ENCODE measurements at regions not wholly inside any gene's neighbourhood (a gene's known extent, or its start where the extent isn't known, plus 50 kb on each side); places are given as distances from the start of the nearest gene placed in this dataset.

- Histone ChIP-seq H3K4me1 (ENCODE audit: control insufficient read depth, insufficient read depth, low read length) (no peaks in the 10 kb centered on the region), H3K4me3 (no peak overlapping the region), H2AFZ (ENCODE audit: control insufficient read depth, low read depth, low read length) (no peak overlapping the region), H3K27me3 (replicated peaks in 1 of 2; ENCODE audit: control insufficient read depth in 2 of 2, insufficient read depth in 2 of 2, low read length in 1 of 2) (no peaks in the 10 kb centered on the region), H3K9ac (ENCODE audit: control insufficient read depth, insufficient read depth, low read length) (no peak overlapping the region), H3K36me3 (ENCODE audit: control insufficient read depth in 2 of 2, insufficient read depth in 2 of 2, low read length in 1 of 2) (no peaks in the 10 kb centered on the region), H4K20me1 (ENCODE audit: control insufficient read depth, insufficient read depth) (no peaks in the 10 kb centered on the region), H3K27ac (ENCODE audit: control insufficient read depth, insufficient read depth) (no peak overlapping the region), H3K79me2 (ENCODE audit: control insufficient read depth, insufficient read depth, low read length) (no peaks in the 10 kb centered on the region), H3K9me3 (replicated peaks; ENCODE audit: control insufficient read depth, insufficient read depth, low read length) (no peaks in the 10 kb centered on the region; the same call in 2 of the 3 replicates), H3K4me2 (ENCODE audit: control insufficient read depth, insufficient read depth) (no peak overlapping the region)
- ChIA-PET RAD21 (ENCODE audit: unreplicated experiment) (no interaction called here), POLR2A (no interaction called here), SMC1A (ENCODE audit: uncharacterized antibody, unreplicated experiment) (interaction anchor here (1.0 kb wide), 1 partner anchor 20 kb away, joined by 3 read pairs; no protein-coding TSS in a partner anchor), CTCF (interaction anchor here (2.6 kb wide), 1 partner anchor 20 kb away, joined by 9 read pairs; no protein-coding TSS in a partner anchor)
- FAIRE-seq (no peak), ATAC-seq (no peak), DNase-seq (ENCODE audit: low read depth, low spot score) (no peak)
- no TSS peak for BruUV-seq (replicated peaks)
- 21% methylated on average over 3 of the region's 3 CpGs for WGBS (ENCODE audit: insufficient coverage, insufficient replicate concordance, low lambda C conversion rate, missing lambda C conversion rate)
- in situ Hi-C loops (cut with MboI) (no loop called here), intact Hi-C loops (cut with micrococcal nuclease; ENCODE audit: unreplicated experiment) (no loop called here)
- TF ChIP-seq GATAD2B (conservative IDR thresholded peaks at IDR 0.05; ENCODE audit: low read depth) (no peak), SUPT20H (IDR thresholded peaks at IDR 0.05; ENCODE audit: borderline replicate concordance, control insufficient read depth, low read depth, low read length) (no peak), SIN3A (IDR thresholded peaks at IDR 0.05; ENCODE audit: low read depth, low read length) (no peak), IKZF1 (conservative IDR thresholded peaks at IDR 0.05) (no peak), ASH2L (IDR thresholded peaks at IDR 0.05; ENCODE audit: borderline replicate concordance, low read depth) (no peak), POLR2AphosphoS5 (IDR thresholded peaks at IDR 0.05; ENCODE audit: low read length) (no peak), CBFB (IDR thresholded peaks at IDR 0.05; ENCODE audit: low read depth) (no peak), DPF2 (IDR thresholded peaks at IDR 0.05) (no peak), MEF2B (IDR thresholded peaks at IDR 0.05; ENCODE audit: partially characterized antibody, poor library complexity, severe bottlenecking) (no peak), SMC3 (IDR thresholded peaks at IDR 0.05; ENCODE audit: borderline replicate concordance, low read length) (no peak)
- TF ChIP-seq, protein P1, sequence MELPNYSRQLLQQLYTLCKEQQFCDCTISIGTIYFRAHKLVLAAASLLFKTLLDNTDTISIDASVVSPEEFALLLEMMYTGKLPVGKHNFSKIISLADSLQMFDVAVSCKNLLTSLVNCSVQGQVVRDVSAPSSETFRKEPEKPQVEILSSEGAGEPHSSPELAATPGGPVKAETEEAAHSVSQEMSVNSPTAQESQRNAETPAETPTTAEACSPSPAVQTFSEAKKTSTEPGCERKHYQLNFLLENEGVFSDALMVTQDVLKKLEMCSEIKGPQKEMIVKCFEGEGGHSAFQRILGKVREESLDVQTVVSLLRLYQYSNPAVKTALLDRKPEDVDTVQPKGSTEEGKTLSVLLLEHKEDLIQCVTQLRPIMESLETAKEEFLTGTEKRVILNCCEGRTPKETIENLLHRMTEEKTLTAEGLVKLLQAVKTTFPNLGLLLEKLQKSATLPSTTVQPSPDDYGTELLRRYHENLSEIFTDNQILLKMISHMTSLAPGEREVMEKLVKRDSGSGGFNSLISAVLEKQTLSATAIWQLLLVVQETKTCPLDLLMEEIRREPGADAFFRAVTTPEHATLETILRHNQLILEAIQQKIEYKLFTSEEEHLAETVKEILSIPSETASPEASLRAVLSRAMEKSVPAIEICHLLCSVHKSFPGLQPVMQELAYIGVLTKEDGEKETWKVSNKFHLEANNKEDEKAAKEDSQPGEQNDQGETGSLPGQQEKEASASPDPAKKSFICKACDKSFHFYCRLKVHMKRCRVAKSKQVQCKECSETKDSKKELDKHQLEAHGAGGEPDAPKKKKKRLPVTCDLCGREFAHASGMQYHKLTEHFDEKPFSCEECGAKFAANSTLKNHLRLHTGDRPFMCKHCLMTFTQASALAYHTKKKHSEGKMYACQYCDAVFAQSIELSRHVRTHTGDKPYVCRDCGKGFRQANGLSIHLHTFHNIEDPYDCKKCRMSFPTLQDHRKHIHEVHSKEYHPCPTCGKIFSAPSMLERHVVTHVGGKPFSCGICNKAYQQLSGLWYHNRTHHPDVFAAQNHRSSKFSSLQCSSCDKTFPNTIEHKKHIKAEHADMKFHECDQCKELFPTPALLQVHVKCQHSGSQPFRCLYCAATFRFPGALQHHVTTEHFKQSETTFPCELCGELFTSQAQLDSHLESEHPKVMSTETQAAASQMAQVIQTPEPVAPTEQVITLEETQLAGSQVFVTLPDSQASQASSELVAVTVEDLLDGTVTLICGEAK (IDR thresholded peaks at IDR 0.05; ENCODE audit: borderline replicate concordance) = no peak
Measured at GRCh38 chr6:137395316-137395715, 98.9 kb downstream of the OLIG3 start.

Data from GM12878 (cell line).